ENCODE measurements at regions not wholly inside any gene's neighbourhood (a gene's known extent, or its start where the extent isn't known, plus 50 kb on each side); places are given as distances from the start of the nearest gene placed in this dataset.

DNA sequence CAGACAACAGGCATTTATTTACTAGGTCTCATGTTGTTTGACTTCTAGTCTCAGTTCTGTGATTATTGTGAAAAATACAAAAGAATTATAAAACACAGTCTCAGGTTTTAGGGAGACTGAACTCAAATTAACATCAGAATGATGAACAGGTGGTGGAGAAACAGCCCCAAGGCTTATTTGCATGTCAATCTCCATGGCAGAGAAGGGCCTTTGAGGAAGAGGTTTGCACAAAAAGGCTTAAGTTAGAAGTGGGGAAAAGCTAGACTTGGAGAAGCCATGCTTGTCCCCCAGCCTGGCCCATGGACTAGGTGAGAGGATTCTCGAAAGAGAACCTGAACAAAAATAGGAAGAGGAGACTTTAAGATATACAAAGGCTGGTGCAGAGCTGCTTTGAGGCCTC lies 183.3 kb downstream of the EDN1 start:
- TF ChIP-seq, protein P1, sequence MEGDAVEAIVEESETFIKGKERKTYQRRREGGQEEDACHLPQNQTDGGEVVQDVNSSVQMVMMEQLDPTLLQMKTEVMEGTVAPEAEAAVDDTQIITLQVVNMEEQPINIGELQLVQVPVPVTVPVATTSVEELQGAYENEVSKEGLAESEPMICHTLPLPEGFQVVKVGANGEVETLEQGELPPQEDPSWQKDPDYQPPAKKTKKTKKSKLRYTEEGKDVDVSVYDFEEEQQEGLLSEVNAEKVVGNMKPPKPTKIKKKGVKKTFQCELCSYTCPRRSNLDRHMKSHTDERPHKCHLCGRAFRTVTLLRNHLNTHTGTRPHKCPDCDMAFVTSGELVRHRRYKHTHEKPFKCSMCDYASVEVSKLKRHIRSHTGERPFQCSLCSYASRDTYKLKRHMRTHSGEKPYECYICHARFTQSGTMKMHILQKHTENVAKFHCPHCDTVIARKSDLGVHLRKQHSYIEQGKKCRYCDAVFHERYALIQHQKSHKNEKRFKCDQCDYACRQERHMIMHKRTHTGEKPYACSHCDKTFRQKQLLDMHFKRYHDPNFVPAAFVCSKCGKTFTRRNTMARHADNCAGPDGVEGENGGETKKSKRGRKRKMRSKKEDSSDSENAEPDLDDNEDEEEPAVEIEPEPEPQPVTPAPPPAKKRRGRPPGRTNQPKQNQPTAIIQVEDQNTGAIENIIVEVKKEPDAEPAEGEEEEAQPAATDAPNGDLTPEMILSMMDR (IDR thresholded peaks at IDR 0.05; ENCODE audit: poor library complexity, severe bottlenecking), result no peak
- TF ChIP-seq POLR2AphosphoS5 (IDR thresholded peaks at IDR 0.05) (no peak), RAD21 (conservative IDR thresholded peaks at IDR 0.05) (no peak), EP300 (conservative IDR thresholded peaks at IDR 0.05; ENCODE audit: poor library complexity, severe bottlenecking) (no peak)
